OCI-LY3 (cell line): ENCODE measurements at regions not wholly inside any gene's neighbourhood (a gene's known extent, or its start where the extent isn't known, plus 50 kb on each side); places are given as distances from the start of the nearest gene placed in this dataset.
"Not testable (repeated sequence)": the region's sequence is repeated elsewhere in the genome, so short reads cannot be mapped to it uniquely, and the experiment has no call there.

ENCODE experiments used
- H2AFZ ChIP-seq: fragments of 200-600, 300-600 bp; shearing (Covaris generic); 2 replicates; pipeline ENCODE4 v1.6.0; 2014; ENCODE audit warnings: antibody characterized with exemption, low read depth, low read length
- H3K27ac ChIP-seq: fragments of 200-600, 300-600 bp; sonication (generic); 2 replicates; pipeline ENCODE4 v1.5.1; 2014; ENCODE audit warnings: mild to moderate bottlenecking, low read length, moderate library complexity, mixed read lengths
- H3K27me3 ChIP-seq: fragments of 200-600, 300-600 bp; sonication (generic); 2 replicates; pipeline ENCODE4 v1.6.1; 2014; ENCODE audit warnings: low read depth, low read length, mixed read lengths
- H3K36me3 ChIP-seq: fragments of 200-600, 300-600 bp; sonication (generic); replicated peaks from 2 replicates; pipeline ENCODE3; 2014; ENCODE audit warnings: low read depth, low read length, mixed read lengths
- H3K4me1 ChIP-seq: fragments of 300-600, 200-600 bp; sonication (generic); 2 replicates; pipeline ENCODE4 v1.6.1; 2014; ENCODE audit warnings: low read length, mixed read lengths
- H3K4me2 ChIP-seq: fragments of 200-600, 300-600 bp; sonication (generic); 2 replicates; pipeline ENCODE4 v1.6.1; 2014; ENCODE audit warnings: low read length, mixed read lengths
- H3K4me3 ChIP-seq: fragments of 300-600, 200-600 bp; sonication (generic); 2 replicates; pipeline ENCODE4 v1.5.1; 2014; ENCODE audit warnings: antibody characterized with exemption, mild to moderate bottlenecking, low read length, moderate library complexity
- H3K79me2 ChIP-seq: fragments of 300-600, 200-600 bp; shearing (Covaris generic); 2 replicates; pipeline ENCODE4 v1.6.1; 2014; ENCODE audit warnings: mild to moderate bottlenecking, low read length, mixed read lengths
- H3K9ac ChIP-seq: fragments of 300-600, 200-600 bp; shearing (Covaris generic); 2 replicates; pipeline ENCODE4 v1.6.0; 2014; ENCODE audit warnings: mild to moderate bottlenecking, low read length, moderate library complexity
- H3K9me3 ChIP-seq: fragments of 200-600, 300-600 bp; shearing (Covaris generic); 2 replicates; pipeline ENCODE4 v1.6.1; 2014; ENCODE audit warnings: low read length, mixed read lengths; ENCODE audit not compliant: insufficient read depth
- H4K20me1 ChIP-seq: fragments of 200-600, 300-600 bp; sonication (generic); 2 replicates; pipeline ENCODE4 v1.6.1; 2016; ENCODE audit warnings: low read length, mixed read lengths; ENCODE audit not compliant: insufficient read depth
- EZH2phosphoT487 ChIP-seq: fragments of 200-600 bp; shearing (Covaris generic); IDR thresholded peaks from 2 replicates; pipeline ENCODE4 v1.6.1; 2018; ENCODE audit warnings: antibody characterized with exemption, mixed run types, low read depth
- TF ChIP-seq, protein P1 (sequence below): fragments of 200-600, 300-600 bp; sonication (generic); IDR thresholded peaks from 2 replicates; pipeline ENCODE4 v1.5.1; 2014; ENCODE audit warnings: antibody characterized with exemption, low read length, low read depth

- Histone ChIP-seq H3K27me3 (peaks cover 3% of the 10 kb centered on the region; the same call in 1 of the 2 replicates), H3K36me3 (no peaks in the 10 kb centered on the region), H3K4me2 (no peak overlapping the region), H3K4me3 (no peak overlapping the region), H3K9me3 (no peaks in the 10 kb centered on the region), H3K79me2 (no peaks in the 10 kb centered on the region), H4K20me1 (no peaks in the 10 kb centered on the region), H2AFZ (no peak overlapping the region), H3K27ac (no peak overlapping the region), H3K4me1 (no peaks in the 10 kb centered on the region), H3K9ac (no peak overlapping the region)
- TF ChIP-seq, protein P1, sequence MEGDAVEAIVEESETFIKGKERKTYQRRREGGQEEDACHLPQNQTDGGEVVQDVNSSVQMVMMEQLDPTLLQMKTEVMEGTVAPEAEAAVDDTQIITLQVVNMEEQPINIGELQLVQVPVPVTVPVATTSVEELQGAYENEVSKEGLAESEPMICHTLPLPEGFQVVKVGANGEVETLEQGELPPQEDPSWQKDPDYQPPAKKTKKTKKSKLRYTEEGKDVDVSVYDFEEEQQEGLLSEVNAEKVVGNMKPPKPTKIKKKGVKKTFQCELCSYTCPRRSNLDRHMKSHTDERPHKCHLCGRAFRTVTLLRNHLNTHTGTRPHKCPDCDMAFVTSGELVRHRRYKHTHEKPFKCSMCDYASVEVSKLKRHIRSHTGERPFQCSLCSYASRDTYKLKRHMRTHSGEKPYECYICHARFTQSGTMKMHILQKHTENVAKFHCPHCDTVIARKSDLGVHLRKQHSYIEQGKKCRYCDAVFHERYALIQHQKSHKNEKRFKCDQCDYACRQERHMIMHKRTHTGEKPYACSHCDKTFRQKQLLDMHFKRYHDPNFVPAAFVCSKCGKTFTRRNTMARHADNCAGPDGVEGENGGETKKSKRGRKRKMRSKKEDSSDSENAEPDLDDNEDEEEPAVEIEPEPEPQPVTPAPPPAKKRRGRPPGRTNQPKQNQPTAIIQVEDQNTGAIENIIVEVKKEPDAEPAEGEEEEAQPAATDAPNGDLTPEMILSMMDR: no peak
- no peak for TF ChIP-seq EZH2phosphoT487
Measured at GRCh38 chr11:103811870-103812455, 224.5 kb upstream of the DDI1 start.

- Histone ChIP-seq H3K79me2 (no peaks in the 10 kb centered on the region), H3K4me1 (no peaks in the 10 kb centered on the region), H3K4me2 (no peak overlapping the region), H2AFZ (no peak overlapping the region), H3K27me3 (peaks cover 3% of the 10 kb centered on the region; the same call in 1 of the 2 replicates), H3K27ac (no peak overlapping the region), H3K9ac (no peak overlapping the region), H3K9me3 (no peaks in the 10 kb centered on the region), H3K4me3 (no peak overlapping the region), H3K36me3 (no peaks in the 10 kb centered on the region), H4K20me1 (no peaks in the 10 kb centered on the region)
- no peak for TF ChIP-seq EZH2phosphoT487
- TF ChIP-seq, protein P1: no peak
Measured at GRCh38 chr11:103812680-103813079, 223.8 kb upstream of the DDI1 start.

DNA sequence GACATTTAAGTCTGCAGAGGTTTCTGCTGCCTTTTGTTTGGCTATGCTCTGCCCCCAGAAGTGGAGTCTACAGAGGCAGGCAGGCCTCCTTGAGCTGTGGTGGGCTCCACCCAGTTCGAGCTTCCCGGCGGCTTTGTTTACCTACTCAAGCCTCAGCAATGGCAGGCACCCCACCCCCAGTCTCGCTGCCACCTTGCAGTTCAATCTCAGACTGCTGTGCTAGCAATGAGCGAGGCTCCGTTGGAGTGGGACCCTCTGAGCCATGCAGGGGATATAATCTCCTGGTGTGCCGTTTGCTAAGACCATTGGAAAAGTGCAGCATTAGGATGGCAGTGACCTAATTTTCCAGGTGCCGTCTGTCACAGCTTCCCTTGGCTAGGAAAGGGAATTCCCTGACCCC is 216.1 kb upstream of the DDI1 start:
- H3K4me3 ChIP-seq, H3K4me2 ChIP-seq, H3K9me3 ChIP-seq, H3K9ac ChIP-seq, H3K36me3 ChIP-seq, H2AFZ ChIP-seq, H4K20me1 ChIP-seq, H3K27me3 ChIP-seq, H3K79me2 ChIP-seq, H3K4me1 ChIP-seq, H3K27ac ChIP-seq: not testable (repeated sequence)

GRCh38 chr11:103824116-103824515 is 212.3 kb upstream of the DDI1 start:
- Histone ChIP-seq H4K20me1 (no peaks in the 10 kb centered on the region), H3K4me2 (no peak overlapping the region), H3K4me1 (no peaks in the 10 kb centered on the region), H3K27me3 (no peaks in the 10 kb centered on the region), H2AFZ (no peak overlapping the region), H3K27ac (no peak overlapping the region), H3K79me2 (no peaks in the 10 kb centered on the region), H3K9ac (no peak overlapping the region), H3K36me3 (no peaks in the 10 kb centered on the region), H3K9me3 (no peaks in the 10 kb centered on the region), H3K4me3 (no peak overlapping the region)
- TF ChIP-seq, protein P1: no peak
- no peak for TF ChIP-seq EZH2phosphoT487
